IMR-90 (cell line): ENCODE measurements at regions not wholly inside any gene's neighbourhood (a gene's known extent, or its start where the extent isn't known, plus 50 kb on each side); places are given as distances from the start of the nearest gene placed in this dataset.

Source experiments
- ATAC-seq: fragments of 200-7000 bp; cut with Tn5 transposase; 2 replicates; pipeline ENCODE4 v1.9.1; 2020; ENCODE audit warnings: low read depth, mild to moderate bottlenecking, moderate library complexity
- BruUV-seq: library from RNA; stranded (reverse); fragments of 400-500 nt; replicated peaks from 2 replicates; lab custom pipeline; 2021; lab: Mats Ljungman, UMichigan
- CTCF ChIA-PET: fragments of 300-600 bp; formaldehyde crosslinking; extraction: SDS; loops from one replicate; lab custom pipeline; 2021; ENCODE audit warnings: antibody characterized with exemption; lab: Yijun Ruan, JAX
- POLR2A ChIA-PET: fragments of 300-600 bp; sonication (Branson Sonifier 250); formaldehyde crosslinking; loops from one replicate; lab custom pipeline; 2022; ENCODE audit warnings: antibody characterized with exemption; ENCODE audit not compliant: unreplicated experiment; lab: Charles Lee
- DNase-seq: peaks from one replicate; pipeline ENCODE4 v3.0.0; 2013
- H2AFZ ChIP-seq: replicated peaks from 2 replicates; pipeline ENCODE3; 2013; ENCODE audit warnings: low read length, mild to moderate bottlenecking; ENCODE audit not compliant: poor library complexity
- H2AK5ac ChIP-seq: 2 replicates; pipeline ENCODE4 v1.6.1; 2013; ENCODE audit warnings: low read depth, low read length, inconsistent platforms
- H2AK9ac ChIP-seq: replicated peaks from 2 replicates; pipeline ENCODE3; 2013; ENCODE audit warnings: mild to moderate bottlenecking, low read depth, low read length, moderate library complexity; ENCODE audit not compliant: poor library complexity
- H2BK120ac ChIP-seq: 2 replicates; pipeline ENCODE4 v1.6.1; 2013; ENCODE audit warnings: low read depth, low read length, inconsistent platforms
- H2BK15ac ChIP-seq: 3 replicates; pipeline ENCODE4 v1.6.1; 2013; ENCODE audit warnings: low read depth, low read length, inconsistent platforms
- H2BK20ac ChIP-seq: 2 replicates; pipeline ENCODE4 v1.6.1; 2013; ENCODE audit warnings: low read depth, mild to moderate bottlenecking, inconsistent platforms, low read length, moderate library complexity
- H2BK5ac ChIP-seq: 2 replicates; pipeline ENCODE4 v1.6.1; 2013; ENCODE audit warnings: mild to moderate bottlenecking, low read depth, low read length, inconsistent platforms; ENCODE audit not compliant: poor library complexity, severe bottlenecking
- H3K14ac ChIP-seq: replicated peaks from 2 replicates; pipeline ENCODE4 v1.6.1; 2013; ENCODE audit warnings: low read depth, low read length, inconsistent platforms
- H3K18ac ChIP-seq: 2 replicates; pipeline ENCODE4 v1.6.1; 2013; ENCODE audit warnings: low read depth, low read length, control low read depth
- H3K23ac ChIP-seq: 2 replicates; pipeline ENCODE4 v1.6.1; 2013; ENCODE audit warnings: low read depth, low read length, inconsistent platforms
- H3K27ac ChIP-seq: 2 replicates; pipeline ENCODE4 v1.5.1; 2013; ENCODE audit warnings: mild to moderate bottlenecking, control low read depth, low read length; ENCODE audit not compliant: insufficient read depth
- H3K27me3 ChIP-seq: 2 replicates; pipeline ENCODE4 v1.6.1; 2013; ENCODE audit warnings: low read length; ENCODE audit not compliant: control insufficient read depth, insufficient read depth
- H3K36me3 ChIP-seq: 2 replicates; pipeline ENCODE4 v1.6.1; 2013; ENCODE audit warnings: low read length, mixed read lengths; ENCODE audit not compliant: control insufficient read depth, insufficient read depth
- H3K4ac ChIP-seq: 2 replicates; pipeline ENCODE4 v1.6.1; 2013; ENCODE audit warnings: low read depth, low read length, inconsistent platforms
- H3K4me1 ChIP-seq: 2 replicates; pipeline ENCODE4 v1.6.1; 2013; ENCODE audit warnings: low read length, mixed read lengths; ENCODE audit not compliant: control insufficient read depth, insufficient read depth
- H3K4me2 ChIP-seq: 2 replicates; pipeline ENCODE4 v1.6.1; 2013; ENCODE audit warnings: low read depth, mild to moderate bottlenecking, control low read depth, low read length, moderate library complexity
- H3K4me3 ChIP-seq: 2 replicates; pipeline ENCODE4 v1.5.1; 2013; ENCODE audit warnings: low read depth, mild to moderate bottlenecking, control low read depth, low read length, moderate library complexity; ENCODE audit not compliant: insufficient read depth
- H3K56ac ChIP-seq: 2 replicates; pipeline ENCODE4 v1.6.1; 2013; ENCODE audit warnings: low read length, inconsistent platforms; ENCODE audit not compliant: insufficient read depth; ENCODE audit errors: extremely low read depth
- H3K79me1 ChIP-seq, 2 experiments: 2 replicates each; pipeline ENCODE4 v1.6.1; 2013; ENCODE audit warnings: low read length in 2 of 2, inconsistent platforms in 1 of 2, low read depth in 1 of 2
- H3K9ac ChIP-seq: 2 replicates; pipeline ENCODE4 v1.6.1; 2013; ENCODE audit warnings: low read depth, low read length, control low read depth
- H3K9me1 ChIP-seq: 2 replicates; pipeline ENCODE4 v1.6.1; 2013; ENCODE audit warnings: low read length, inconsistent platforms; ENCODE audit not compliant: insufficient read depth
- H3K9me3 ChIP-seq: 2 replicates; pipeline ENCODE4 v1.6.1; 2013; ENCODE audit warnings: low read length; ENCODE audit not compliant: control insufficient read depth, insufficient read depth
- H4K20me1 ChIP-seq: 2 replicates; pipeline ENCODE4 v1.6.1; 2013; ENCODE audit warnings: low read length, inconsistent platforms; ENCODE audit not compliant: insufficient read depth
- H4K5ac ChIP-seq: 2 replicates; pipeline ENCODE4 v1.6.1; 2013; ENCODE audit warnings: mild to moderate bottlenecking, low read depth, low read length, control low read depth
- H4K8ac ChIP-seq, 2 experiments: 2 replicates each; pipeline ENCODE4 v1.6.1; 2013; ENCODE audit warnings: low read depth in 2 of 2, low read length in 2 of 2, control low read depth in 1 of 2, inconsistent platforms in 1 of 2
- H4K91ac ChIP-seq: 2 replicates; pipeline ENCODE4 v1.6.1; 2013; ENCODE audit warnings: low read depth, low read length, inconsistent platforms; ENCODE audit not compliant: insufficient read depth
- BHLHE40 ChIP-seq: fragments of 150-350 bp; IDR thresholded peaks from 2 replicates; pipeline ENCODE4 v1.6.1; 2016; ENCODE audit warnings: mild to moderate bottlenecking, low read depth, low read length
- CEBPB ChIP-seq: IDR thresholded peaks from 2 replicates; pipeline ENCODE4 v1.6.1; 2012; ENCODE audit warnings: low read depth, low read length, improper control_type of control experiment
- CHD1 ChIP-seq: IDR thresholded peaks from 2 replicates; pipeline ENCODE4 v1.6.1; 2012; ENCODE audit warnings: low read depth, low read length, improper control_type of control experiment
- CTCF ChIP-seq: conservative IDR thresholded peaks from 2 replicates; pipeline ENCODE4 v1.5.1; 2012; ENCODE audit warnings: mild to moderate bottlenecking, low read depth, low read length, improper control_type of control experiment
- FOS ChIP-seq: fragments of 150-350 bp; IDR thresholded peaks from 2 replicates; pipeline ENCODE4 v1.6.1; 2016; ENCODE audit warnings: low read depth, low read length
- MAFK ChIP-seq: IDR thresholded peaks from 2 replicates; pipeline ENCODE4 v1.6.1; 2012; ENCODE audit warnings: low read depth, low read length, improper control_type of control experiment
- MAZ ChIP-seq: IDR thresholded peaks from 2 replicates; pipeline ENCODE4 v1.6.1; 2012; ENCODE audit warnings: low read depth, mild to moderate bottlenecking, low read length, improper control_type of control experiment, moderate library complexity, borderline replicate concordance
- MXI1 ChIP-seq: IDR thresholded peaks from 2 replicates; pipeline ENCODE4 v1.6.1; 2012; ENCODE audit warnings: low read depth, mild to moderate bottlenecking, low read length, moderate library complexity, borderline replicate concordance
- NFE2L2 ChIP-seq: fragments of 150-350 bp; IDR thresholded peaks from 2 replicates; pipeline ENCODE4 v1.6.1; 2016; ENCODE audit warnings: low read depth, mild to moderate bottlenecking, low read length
- POLR2A ChIP-seq: IDR thresholded peaks from 2 replicates; pipeline ENCODE4 v1.6.1; 2012; ENCODE audit warnings: mild to moderate bottlenecking, low read depth, low read length
- RFX5 ChIP-seq: IDR thresholded peaks from 2 replicates; pipeline ENCODE4 v1.8.0; 2012; ENCODE audit warnings: low read depth, mild to moderate bottlenecking, low read length, moderate library complexity
- SMC3 ChIP-seq: fragments of 150-350 bp; IDR thresholded peaks from 2 replicates; pipeline ENCODE4 v1.6.1; 2016; ENCODE audit warnings: low read depth, mild to moderate bottlenecking, antibody characterized with exemption, low read length, moderate library complexity
- WGBS, 2 experiments: methylation state at CpG; one replicate each; pipeline versions ENCODE4 v1.1.5 to v1.1.7; 2013; ENCODE audit warnings: missing lambda C conversion rate in 2 of 2; ENCODE audit not compliant: insufficient read length in 1 of 2; ENCODE audit errors: extremely low coverage in 2 of 2; 5-methylcytosine and 5-hydroxymethylcytosine counted together
- dilution Hi-C: fragments of 300-500 bp; cut with HindIII; formaldehyde crosslinking; loops from one replicate; pipeline ENCODE4 v1.14.3; 2018; ENCODE audit warnings: low sequenced_read_pairs; ENCODE audit not compliant: unreplicated experiment
- in situ Hi-C: fragments of 300-500 bp; cut with MboI; formaldehyde crosslinking; loops from 3 replicates; pipeline ENCODE4 v1.14.3; 2019; ENCODE audit warnings: low sequenced_read_pairs, inconsistent platforms, mixed read lengths
- intact Hi-C: fragments of 100-400 bp; cut with micrococcal nuclease; formaldehyde crosslinking; loops from 2 replicates; pipeline ENCODE4 v1.10.0; 2022
- TF ChIP-seq, protein P1 (sequence below): fragments of 150-350 bp; IDR thresholded peaks from 2 replicates; pipeline ENCODE4 v1.6.1; 2017; ENCODE audit warnings: mild to moderate bottlenecking, antibody characterized with exemption, low read length, low read depth
- TF ChIP-seq, protein P2 (sequence below): fragments of 150-350 bp; IDR thresholded peaks from 2 replicates; pipeline ENCODE4 v1.6.1; 2016; ENCODE audit warnings: low read depth, mild to moderate bottlenecking, low read length, moderate library complexity, borderline replicate concordance

DNA sequence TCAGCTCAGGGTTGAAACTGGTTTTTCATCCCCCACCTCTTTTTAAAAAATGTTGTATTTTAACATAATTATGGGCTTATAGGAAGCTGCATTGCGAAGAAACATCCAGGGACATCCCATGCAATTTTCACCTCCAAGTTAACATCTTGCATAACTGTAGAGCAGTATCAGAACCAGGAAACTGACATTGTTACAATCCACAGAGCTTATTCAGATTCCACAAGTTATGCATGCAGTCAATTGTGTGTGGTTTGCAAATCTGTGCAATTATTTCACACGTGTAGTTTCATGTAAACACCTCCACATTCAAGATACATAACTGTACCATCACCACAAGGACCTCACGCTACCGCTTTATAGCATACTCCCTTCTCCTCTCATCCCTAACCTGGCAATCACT is 97.5 kb upstream of the GATB start:
- H3K79me1 ChIP-seq: no peaks in the 10 kb centered on the region
- dilution Hi-C loops: no loop called here
- WGBS, 2 experiments: no CpG with 5 or more reads among the region's 4 CpGs
- no peak overlapping the region for H4K5ac ChIP-seq
- H3K9me1 ChIP-seq: 0 out of 2 replicates have a peak, but pooled peaks cover 2% of the 10 kb centered on the region
- no peak overlapping the region for H3K4ac ChIP-seq
- DNase-seq (no peak), ATAC-seq (no peak)
- no peaks in the 10 kb centered on the region for H3K9me3 ChIP-seq
- in situ Hi-C loops: no loop called here
- H3K4me3 ChIP-seq: no peak overlapping the region
- H2BK20ac ChIP-seq: no peak overlapping the region
- no peak overlapping the region for H3K9ac ChIP-seq
- ChIA-PET CTCF (no interaction called here), POLR2A (no interaction called here)
- no peaks in the 10 kb centered on the region for H3K4me1 ChIP-seq
- H3K23ac ChIP-seq: no peak overlapping the region
- no peak overlapping the region for H3K18ac ChIP-seq
- no peaks in the 10 kb centered on the region for H3K36me3 ChIP-seq
- H2BK5ac ChIP-seq: no peak overlapping the region
- no peak overlapping the region for H2BK15ac ChIP-seq
- H3K27ac ChIP-seq: no peak overlapping the region
- intact Hi-C loops: no loop called here
- no peak overlapping the region for H2AFZ ChIP-seq
- no peaks in the 10 kb centered on the region for H4K20me1 ChIP-seq
- no peak overlapping the region for H3K4me2 ChIP-seq
- H3K27me3 ChIP-seq: peaks cover 7% of the 10 kb centered on the region; the same call in 1 of the 2 replicates
- no peak overlapping the region for H4K8ac ChIP-seq
- no peak overlapping the region for H2AK5ac ChIP-seq
- TF ChIP-seq CHD1 (no peak), NFE2L2 (no peak), BHLHE40 (no peak), FOS (no peak), CTCF (no peak), CEBPB (no peak), POLR2A (no peak), RFX5 (no peak), MAZ (no peak), MXI1 (no peak), SMC3 (no peak), MAFK (no peak)
- TF ChIP-seq, protein P1, sequence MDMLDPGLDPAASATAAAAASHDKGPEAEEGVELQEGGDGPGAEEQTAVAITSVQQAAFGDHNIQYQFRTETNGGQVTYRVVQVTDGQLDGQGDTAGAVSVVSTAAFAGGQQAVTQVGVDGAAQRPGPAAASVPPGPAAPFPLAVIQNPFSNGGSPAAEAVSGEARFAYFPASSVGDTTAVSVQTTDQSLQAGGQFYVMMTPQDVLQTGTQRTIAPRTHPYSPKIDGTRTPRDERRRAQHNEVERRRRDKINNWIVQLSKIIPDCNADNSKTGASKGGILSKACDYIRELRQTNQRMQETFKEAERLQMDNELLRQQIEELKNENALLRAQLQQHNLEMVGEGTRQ: no peak
- TF ChIP-seq, protein P2, sequence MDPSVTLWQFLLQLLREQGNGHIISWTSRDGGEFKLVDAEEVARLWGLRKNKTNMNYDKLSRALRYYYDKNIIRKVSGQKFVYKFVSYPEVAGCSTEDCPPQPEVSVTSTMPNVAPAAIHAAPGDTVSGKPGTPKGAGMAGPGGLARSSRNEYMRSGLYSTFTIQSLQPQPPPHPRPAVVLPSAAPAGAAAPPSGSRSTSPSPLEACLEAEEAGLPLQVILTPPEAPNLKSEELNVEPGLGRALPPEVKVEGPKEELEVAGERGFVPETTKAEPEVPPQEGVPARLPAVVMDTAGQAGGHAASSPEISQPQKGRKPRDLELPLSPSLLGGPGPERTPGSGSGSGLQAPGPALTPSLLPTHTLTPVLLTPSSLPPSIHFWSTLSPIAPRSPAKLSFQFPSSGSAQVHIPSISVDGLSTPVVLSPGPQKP: no peak
- no peak overlapping the region for H3K56ac ChIP-seq
- H4K91ac ChIP-seq: no peak overlapping the region
- no peak overlapping the region for H2AK9ac ChIP-seq
- no peak overlapping the region for H3K14ac ChIP-seq
- no peak overlapping the region for H2BK120ac ChIP-seq
- no TSS peak for BruUV-seq
